Thymus (tissue), 11 donors: ENCODE measurements at regions not wholly inside any gene's neighbourhood (a gene's known extent, or its start where the extent isn't known, plus 50 kb on each side); places are given as distances from the start of the nearest gene placed in this dataset.

Experiments used
- DNase-seq, 9 donors: peaks; one replicate each; pipeline ENCODE4 v3.0.0-alpha.2; 2013; ENCODE audit warnings: low spot score in 9 of 9, low read depth in 6 of 9, missing footprints in 1 of 9
- H3K27ac ChIP-seq, 2 donors: one replicate each; pipeline ENCODE4 v1.5.1; 2013; ENCODE audit warnings: control low read depth in 1 of 2, low read depth in 1 of 2, low read length in 1 of 2, mild to moderate bottlenecking in 1 of 2, moderate library complexity in 1 of 2
- H3K27me3 ChIP-seq, 2 donors: one replicate each; pipeline ENCODE4 v1.5.1; 2013; ENCODE audit warnings: low read length in 1 of 2; ENCODE audit not compliant: control insufficient read depth in 2 of 2, insufficient read depth in 1 of 2
- H3K36me3 ChIP-seq, 2 donors: one replicate each; pipeline ENCODE4 v1.5.1; 2013; ENCODE audit warnings: low read length in 1 of 2, mild to moderate bottlenecking in 1 of 2, moderate library complexity in 1 of 2; ENCODE audit not compliant: control insufficient read depth in 2 of 2, insufficient read depth in 2 of 2
- H3K4me1 ChIP-seq, 2 donors: one replicate each; pipeline ENCODE4 v1.5.1; 2013; ENCODE audit warnings: low read length in 2 of 2; ENCODE audit not compliant: control insufficient read depth in 2 of 2, insufficient read depth in 2 of 2
- H3K4me3 ChIP-seq, 2 donors: one replicate each; pipeline ENCODE4 v1.5.1; 2013; ENCODE audit warnings: low read length in 2 of 2, control low read depth in 1 of 2, mild to moderate bottlenecking in 1 of 2
- H3K9me3 ChIP-seq, 2 donors: one replicate each; pipeline ENCODE4 v1.5.1; 2013; ENCODE audit warnings: low read length in 1 of 2, mild to moderate bottlenecking in 1 of 2; ENCODE audit not compliant: control insufficient read depth in 2 of 2, insufficient read depth in 1 of 2
- WGBS: extraction: QIAGEN DNeasy Blood & Tissue Kit; methylation state at CpG from one replicate; pipeline ENCODE4 v1.1.7; 2013; 5-methylcytosine and 5-hydroxymethylcytosine counted together
- donor health status: healthy.

GRCh38 chr18:25563346-25563745 is 211.4 kb upstream of the ZNF521 start:
- H3K4me1 ChIP-seq = no peaks in the 10 kb centered on the region
- no peaks in the 10 kb centered on the region for H3K27me3 ChIP-seq
- H3K36me3 ChIP-seq = no peaks in the 10 kb centered on the region
- no peaks in the 10 kb centered on the region for H3K9me3 ChIP-seq
- 95% methylated on average over 3 of the region's 3 CpGs for WGBS
- H3K27ac ChIP-seq = no peak overlapping the region
- H3K4me3 ChIP-seq = no peak overlapping the region
- no peak for DNase-seq

GRCh38 chr18:25561918-25562317 is 210.0 kb upstream of the ZNF521 start:
- H3K36me3 ChIP-seq = no peaks in the 10 kb centered on the region
- H3K27me3 ChIP-seq = no peaks in the 10 kb centered on the region
- no peak overlapping the region for H3K27ac ChIP-seq
- DNase-seq = peak in 2 of 9 donors; percentile 9 to 37
- no peaks in the 10 kb centered on the region for H3K9me3 ChIP-seq
- H3K4me3 ChIP-seq = no peak overlapping the region
- 58% methylated on average over 6 of the region's 6 CpGs for WGBS
- no peaks in the 10 kb centered on the region for H3K4me1 ChIP-seq

GRCh38 chr18:25560369-25560768 is 208.4 kb upstream of the ZNF521 start:
- no peaks in the 10 kb centered on the region for H3K36me3 ChIP-seq
- no peaks in the 10 kb centered on the region for H3K9me3 ChIP-seq
- no peak overlapping the region for H3K27ac ChIP-seq
- 80% methylated on average over 4 of the region's 4 CpGs for WGBS
- no peaks in the 10 kb centered on the region for H3K27me3 ChIP-seq
- H3K4me1 ChIP-seq = no peaks in the 10 kb centered on the region
- no peak for DNase-seq
- no peak overlapping the region for H3K4me3 ChIP-seq

DNA sequence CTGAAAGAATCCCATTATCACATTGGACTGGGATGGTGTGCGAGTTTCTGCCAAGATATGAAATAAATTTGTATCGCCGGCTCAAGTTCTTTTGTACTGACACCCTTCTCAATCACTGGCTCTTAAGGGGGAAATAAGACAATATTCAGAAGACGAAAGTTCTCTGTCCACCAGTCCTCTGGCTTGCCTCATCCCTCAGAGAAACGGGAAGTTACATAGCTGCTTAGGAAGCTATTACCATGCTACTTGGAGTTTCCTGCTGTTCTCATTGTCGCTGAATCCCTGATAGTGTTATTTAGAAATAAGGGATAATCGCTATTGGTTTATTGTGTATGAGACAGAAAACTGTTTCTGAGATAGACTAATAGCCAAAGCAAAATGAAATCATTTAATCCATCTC is 205.0 kb upstream of the ZNF521 start:
- Histone ChIP-seq H3K27me3 (no peaks in the 10 kb centered on the region), H3K27ac (no peak overlapping the region), H3K4me3 (no peak overlapping the region), H3K36me3 (no peaks in the 10 kb centered on the region), H3K4me1 (no peaks in the 10 kb centered on the region), H3K9me3 (peaks cover 0 to 4% of the 10 kb centered on the region in 2 donors)
- WGBS = 61% methylated on average over 7 of the region's 7 CpGs
- DNase-seq = no peak

DNA sequence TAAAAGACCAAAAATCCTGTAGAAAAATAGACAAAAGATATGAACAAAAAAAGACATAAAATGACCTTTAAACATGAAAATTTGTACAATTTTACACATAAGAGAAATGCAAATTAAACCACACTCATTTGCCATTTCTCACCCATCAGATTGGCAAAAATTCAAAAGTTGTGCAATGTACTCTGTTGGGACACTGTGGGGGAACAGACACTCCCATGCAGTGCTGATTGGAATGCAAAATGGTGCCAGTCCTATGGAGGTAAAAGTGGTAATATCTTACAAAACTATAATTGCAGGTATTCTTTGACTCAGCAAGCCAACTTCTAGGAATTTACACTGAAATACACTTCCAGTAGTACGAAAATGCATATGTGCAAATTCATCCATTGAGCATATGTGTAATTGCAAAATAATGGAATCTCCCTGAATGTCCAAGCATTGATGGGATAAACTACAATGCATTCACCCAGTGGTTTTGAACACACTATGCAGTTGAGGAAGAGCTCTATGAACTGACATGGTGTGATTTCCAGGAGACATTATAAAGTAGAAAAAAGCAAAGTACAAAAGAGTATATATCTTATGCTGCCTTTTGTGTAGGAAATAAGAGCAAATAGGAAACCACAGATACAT is 201.8 kb upstream of the ZNF521 start:
- Histone ChIP-seq H3K27me3 (no peaks in the 10 kb centered on the region), H3K9me3 (peaks cover 0 to 4% of the 10 kb centered on the region in 2 donors), H3K36me3 (no peaks in the 10 kb centered on the region), H3K27ac (no peak overlapping the region), H3K4me3 (no peak overlapping the region), H3K4me1 (no peaks in the 10 kb centered on the region)
- 100% methylated on average over 1 of the region's 1 CpG for WGBS
- DNase-seq = no peak

DNA sequence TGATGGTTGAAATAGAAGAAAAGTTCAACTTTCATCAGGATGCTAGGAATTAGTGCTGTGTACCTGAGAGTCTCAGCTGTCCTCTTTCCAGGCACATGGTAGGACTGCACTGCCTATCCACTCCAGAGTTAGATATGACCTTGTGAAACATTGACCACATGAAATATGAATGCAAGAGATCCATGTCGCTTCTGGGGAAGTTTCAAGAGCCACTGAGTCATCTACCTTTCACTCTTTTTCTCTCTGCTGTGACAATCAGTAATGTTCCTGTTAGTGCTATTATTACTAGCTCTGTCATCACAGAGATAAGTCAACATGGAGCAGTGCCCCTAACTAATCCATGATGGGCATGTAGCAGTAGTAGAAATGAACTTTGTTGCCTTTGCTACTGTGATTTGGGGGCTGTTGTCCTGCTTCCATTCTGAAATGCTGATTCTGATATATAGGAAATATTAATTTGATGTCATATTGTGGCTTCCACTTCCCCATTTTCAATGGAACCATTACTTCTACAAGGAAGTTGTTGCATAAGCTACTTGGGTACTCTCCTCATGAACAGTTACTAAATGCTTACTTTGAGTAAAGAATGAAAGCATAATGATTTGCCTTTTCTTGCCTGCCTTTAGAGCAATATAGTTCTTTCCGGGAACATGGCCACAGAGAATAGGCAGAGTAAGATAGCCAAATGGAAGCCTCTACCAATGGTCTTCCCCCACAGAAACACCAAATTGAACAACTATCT is 192.8 kb upstream of the ZNF521 start:
- Histone ChIP-seq H3K9me3 (no peaks in the 10 kb centered on the region), H3K4me3 (no peak overlapping the region)
- WGBS = 78% methylated on average over 2 of the region's 2 CpGs

DNA sequence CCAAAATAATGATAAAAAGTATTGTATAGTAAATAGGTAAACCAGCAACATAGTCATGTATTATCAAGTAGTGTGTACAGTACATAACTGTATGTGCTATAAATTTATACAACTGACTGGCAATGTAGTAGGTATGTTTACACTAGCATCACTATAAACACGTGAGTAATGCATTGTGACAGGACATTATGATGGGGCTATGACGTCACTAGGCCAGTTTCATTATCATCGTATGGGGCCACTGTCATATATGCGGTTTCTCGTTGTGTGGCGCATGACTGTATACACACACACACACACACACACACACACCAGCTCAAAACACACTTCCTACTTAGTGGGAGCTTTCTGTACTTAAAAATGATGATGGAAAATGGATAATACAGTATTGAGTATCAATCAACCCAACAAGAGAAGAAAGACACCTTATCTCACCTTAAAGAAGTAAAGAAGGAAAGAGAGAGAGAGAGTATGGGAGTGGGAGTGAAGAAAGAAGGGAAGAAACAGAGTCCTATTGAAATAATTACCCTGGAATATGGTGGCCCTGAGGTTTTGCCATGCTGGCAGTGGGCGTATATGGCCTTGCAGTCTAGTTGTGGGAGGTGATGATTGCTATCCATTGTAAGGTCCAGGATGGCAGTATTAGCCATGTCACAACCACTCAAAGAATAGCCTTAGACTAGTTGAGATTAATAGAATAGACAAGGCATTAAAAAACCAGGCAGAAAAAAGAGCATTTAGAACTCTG is 186.4 kb upstream of the ZNF521 start:
- DNase-seq = no peak
- Histone ChIP-seq H3K36me3 (no peaks in the 10 kb centered on the region), H3K27ac (no peak overlapping the region), H3K27me3 (no peaks in the 10 kb centered on the region), H3K4me1 (peaks cover 0 to 28% of the 10 kb centered on the region in 2 donors), H3K4me3 (no peak overlapping the region), H3K9me3 (no peaks in the 10 kb centered on the region)
- 96% methylated on average over 7 of the region's 7 CpGs for WGBS

More for the DNA sequence above, 192.8 kb upstream of the ZNF521 start:
- Histone ChIP-seq H3K36me3 (no peaks in the 10 kb centered on the region), H3K4me1 (peaks cover 0 to 14% of the 10 kb centered on the region in 2 donors), H3K27ac (no peak overlapping the region), H3K27me3 (no peaks in the 10 kb centered on the region)
- no peak for DNase-seq

GRCh38 chr18:25535495-25535894 is 183.5 kb upstream of the ZNF521 start:
- DNase-seq = peak in 2 of 9 donors; percentile 15 to 41
- Histone ChIP-seq H3K4me1 (peaks cover 0 to 26% of the 10 kb centered on the region in 2 donors), H3K4me3 (no peak overlapping the region), H3K27ac (peak overlapping the region in 1 of 2 donors; percentile 48), H3K9me3 (no peaks in the 10 kb centered on the region), H3K36me3 (no peaks in the 10 kb centered on the region), H3K27me3 (no peaks in the 10 kb centered on the region)
- WGBS = 32% methylated on average over 1 of the region's 1 CpG

- 93% methylated on average over 1 of the region's 1 CpG for WGBS
- Histone ChIP-seq H3K27ac (no peak overlapping the region), H3K9me3 (no peaks in the 10 kb centered on the region)
Observed at GRCh38 chr18:25534401-25534800, 182.4 kb upstream of the ZNF521 start.

More at GRCh38 chr18:25534401-25534800, 182.4 kb upstream of the ZNF521 start:
- H3K4me1 ChIP-seq = peaks cover 0 to 26% of the 10 kb centered on the region in 2 donors
- H3K27me3 ChIP-seq = no peaks in the 10 kb centered on the region
- no peak overlapping the region for H3K4me3 ChIP-seq
- no peaks in the 10 kb centered on the region for H3K36me3 ChIP-seq
- no peak for DNase-seq
